Keratinocyte (primary cell): ENCODE measurements at regions not wholly inside any gene's neighbourhood (a gene's known extent, or its start where the extent isn't known, plus 50 kb on each side); places are given as distances from the start of the nearest gene placed in this dataset.

Experiments used
- DNase-seq: peaks from one replicate; pipeline ENCODE4 v3.0.0-alpha.2; 2011; ENCODE audit warnings: low read depth, missing footprints, low spot score
- FAIRE-seq: peaks from 2 replicates; lab custom pipeline; 2011; peaks lifted over from hg19 to GRCh38; lab: Jason Lieb, UNC
- H2AFZ ChIP-seq: 2 replicates; pipeline ENCODE4 v1.6.0; 2012; ENCODE audit warnings: low read length, control low read depth, inconsistent platforms; ENCODE audit not compliant: control insufficient read depth
- H3K27ac ChIP-seq: 2 replicates; pipeline ENCODE4 v1.5.1; 2011; ENCODE audit warnings: low read length; ENCODE audit not compliant: control insufficient read depth, insufficient read depth
- H3K27me3 ChIP-seq: 3 replicates; pipeline ENCODE4 v1.6.0; 2011; ENCODE audit warnings: low read length; ENCODE audit not compliant: control insufficient read depth, insufficient read depth; ENCODE audit errors: extremely low read depth
- H3K36me3 ChIP-seq, 2 experiments: 2 replicates in 1 of 2; 3 replicates in 1 of 2; pipeline ENCODE4 v1.5.1; 2011; ENCODE audit warnings: low read length in 2 of 2, mild to moderate bottlenecking in 1 of 2; ENCODE audit not compliant: control insufficient read depth in 2 of 2, insufficient read depth in 2 of 2; ENCODE audit errors: extremely low read depth in 1 of 2
- H3K4me1 ChIP-seq: 3 replicates; pipeline ENCODE4 v1.5.1; 2011; ENCODE audit warnings: low read length; ENCODE audit not compliant: control insufficient read depth, insufficient read depth; ENCODE audit errors: extremely low read depth
- H3K4me2 ChIP-seq: 3 replicates; pipeline ENCODE4 v1.6.0; 2011; ENCODE audit warnings: low read depth, low read length; ENCODE audit not compliant: control insufficient read depth, insufficient read depth; ENCODE audit errors: extremely low read depth
- H3K4me3 ChIP-seq, 3 experiments: fragments of 200-600 bp in 1 of 3; sonication (generic) in 1 of 3; 2 replicates in 2 of 3; 3 replicates in 1 of 3; pipeline ENCODE4 v1.5.1; 2011 to 2016; ENCODE audit warnings: low read length in 3 of 3, mild to moderate bottlenecking in 3 of 3, control low read depth in 2 of 3, inconsistent platforms in 1 of 3, low read depth in 1 of 3, mixed read lengths in 1 of 3, mixed run types in 1 of 3, moderate library complexity in 1 of 3; ENCODE audit not compliant: control insufficient read depth in 2 of 3, insufficient read depth in 2 of 3; ENCODE audit errors: extremely low read depth in 1 of 3
- H3K79me2 ChIP-seq: 2 replicates; pipeline ENCODE4 v1.6.0; 2012; ENCODE audit warnings: low read length; ENCODE audit not compliant: control insufficient read depth, insufficient read depth
- H3K9ac ChIP-seq: 3 replicates; pipeline ENCODE4 v1.6.0; 2011; ENCODE audit warnings: low read length; ENCODE audit not compliant: control insufficient read depth, insufficient read depth; ENCODE audit errors: extremely low read depth
- H3K9me1 ChIP-seq: 3 replicates; pipeline ENCODE4 v1.6.0; 2011; ENCODE audit warnings: low read length; ENCODE audit not compliant: control insufficient read depth, insufficient read depth; ENCODE audit errors: extremely low read depth
- H3K9me3 ChIP-seq: 2 replicates; pipeline ENCODE4 v1.5.1; 2012; ENCODE audit warnings: low read depth, low read length; ENCODE audit not compliant: control insufficient read depth
- H4K20me1 ChIP-seq: 3 replicates; pipeline ENCODE4 v1.6.0; 2011; ENCODE audit warnings: low read length; ENCODE audit not compliant: control insufficient read depth, insufficient read depth; ENCODE audit errors: extremely low read depth
- EZH2 ChIP-seq: IDR thresholded peaks from one replicate; pipeline ENCODE4 v1.6.1; 2012; ENCODE audit warnings: inconsistent platforms, mild to moderate bottlenecking, low read length, moderate library complexity
- dilution Hi-C: fragments of 300-500 bp; cut with MboI; formaldehyde crosslinking; loops from one replicate; pipeline ENCODE4 v1.7.0; 2020; ENCODE audit warnings: low sequenced_read_pairs; ENCODE audit not compliant: extremely low pct_ligation_motif_present
- TF ChIP-seq, protein P1 (sequence below), 3 experiments: IDR thresholded peaks in 1 of 3; conservative IDR thresholded peaks in 1 of 3; optimal IDR thresholded peaks in 1 of 3; 2 replicates in 2 of 3; 3 replicates in 1 of 3; pipeline versions ENCODE3 to v1.5.1; 2011; ENCODE audit warnings: low read length in 3 of 3, mild to moderate bottlenecking in 3 of 3, moderate library complexity in 2 of 3, control low read depth in 1 of 3, inconsistent platforms in 1 of 3; ENCODE audit not compliant: insufficient read depth in 2 of 3; ENCODE audit errors: extremely low read depth in 1 of 3

DNA sequence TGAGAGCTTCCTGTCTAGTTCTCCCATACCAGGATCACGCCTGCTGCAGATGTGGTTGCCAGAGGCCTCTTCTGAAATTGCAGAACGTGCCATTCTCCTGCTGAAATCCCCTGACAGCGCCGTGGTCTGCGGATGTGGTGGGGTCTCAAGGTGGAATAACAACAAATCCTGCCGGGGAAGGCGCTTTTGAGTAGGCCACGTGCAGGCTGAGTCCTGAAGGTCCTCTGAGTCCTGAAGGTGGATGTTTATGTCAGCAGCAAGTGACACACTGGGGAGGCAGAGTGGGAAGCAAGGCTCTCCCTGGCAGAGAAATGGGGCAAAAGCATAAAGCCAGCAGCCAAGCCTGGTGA, 241.4 kb downstream of the MYCN start:
- Histone ChIP-seq H3K9me3 (no peaks in the 10 kb centered on the region), H3K9ac (no peak overlapping the region), H3K27ac (no peak overlapping the region), H2AFZ (no peak overlapping the region), H3K27me3 (no peaks in the 10 kb centered on the region), H3K9me1 (no peaks in the 10 kb centered on the region), H3K36me3 (no peaks in the 10 kb centered on the region), H3K4me3 (no peak overlapping the region), H3K79me2 (no peaks in the 10 kb centered on the region), H4K20me1 (no peaks in the 10 kb centered on the region), H3K4me2 (no peak overlapping the region), H3K4me1 (no peaks in the 10 kb centered on the region)
- FAIRE-seq: no peak
- dilution Hi-C loops: no loop called here
- TF ChIP-seq, protein P1, sequence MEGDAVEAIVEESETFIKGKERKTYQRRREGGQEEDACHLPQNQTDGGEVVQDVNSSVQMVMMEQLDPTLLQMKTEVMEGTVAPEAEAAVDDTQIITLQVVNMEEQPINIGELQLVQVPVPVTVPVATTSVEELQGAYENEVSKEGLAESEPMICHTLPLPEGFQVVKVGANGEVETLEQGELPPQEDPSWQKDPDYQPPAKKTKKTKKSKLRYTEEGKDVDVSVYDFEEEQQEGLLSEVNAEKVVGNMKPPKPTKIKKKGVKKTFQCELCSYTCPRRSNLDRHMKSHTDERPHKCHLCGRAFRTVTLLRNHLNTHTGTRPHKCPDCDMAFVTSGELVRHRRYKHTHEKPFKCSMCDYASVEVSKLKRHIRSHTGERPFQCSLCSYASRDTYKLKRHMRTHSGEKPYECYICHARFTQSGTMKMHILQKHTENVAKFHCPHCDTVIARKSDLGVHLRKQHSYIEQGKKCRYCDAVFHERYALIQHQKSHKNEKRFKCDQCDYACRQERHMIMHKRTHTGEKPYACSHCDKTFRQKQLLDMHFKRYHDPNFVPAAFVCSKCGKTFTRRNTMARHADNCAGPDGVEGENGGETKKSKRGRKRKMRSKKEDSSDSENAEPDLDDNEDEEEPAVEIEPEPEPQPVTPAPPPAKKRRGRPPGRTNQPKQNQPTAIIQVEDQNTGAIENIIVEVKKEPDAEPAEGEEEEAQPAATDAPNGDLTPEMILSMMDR (optimal IDR thresholded peaks at IDR 0.05 in 1 of 3, IDR thresholded peaks at IDR 0.05 in 1 of 3, conservative IDR thresholded peaks at IDR 0.05 in 1 of 3; ENCODE audit: extremely low read depth in 1 of 3, insufficient read depth in 2 of 3, low read length in 3 of 3): no peak
- no peak for TF ChIP-seq EZH2
- DNase-seq: no peak

DNA sequence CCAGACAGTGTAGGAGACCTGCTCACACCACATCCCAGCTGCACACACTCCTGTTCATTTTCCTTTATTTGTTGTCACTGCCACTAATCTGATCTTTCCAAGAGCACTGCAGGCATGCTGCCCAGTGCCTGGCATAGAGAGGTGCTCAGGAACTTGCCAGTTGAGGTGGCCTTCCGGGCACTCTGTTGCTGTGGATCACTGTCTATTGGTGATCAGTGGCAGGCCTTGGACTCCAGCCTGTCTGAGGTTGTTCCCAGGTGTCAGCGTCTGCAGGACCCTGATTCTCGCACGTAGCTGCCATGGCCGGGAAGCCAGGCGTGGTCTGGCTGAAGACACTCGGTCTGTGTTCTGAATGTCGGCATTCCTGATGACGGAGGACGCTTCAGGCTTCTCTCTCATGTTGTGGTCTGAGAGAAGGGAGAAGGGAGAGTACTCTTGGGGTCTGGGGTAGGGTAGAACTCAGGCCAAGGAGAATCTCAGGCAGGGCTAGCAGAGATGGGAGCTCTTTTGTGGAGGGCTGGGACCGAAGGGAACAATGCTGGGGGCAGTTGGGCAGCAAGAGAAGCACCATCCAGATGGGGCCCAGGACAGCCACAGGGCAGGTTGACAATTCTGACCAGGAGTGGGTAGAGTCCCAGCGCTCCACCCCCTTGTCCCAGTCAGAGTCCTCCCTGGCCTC, 240.9 kb downstream of the MYCN start:
- Histone ChIP-seq H3K4me3 (no peak overlapping the region), H4K20me1 (no peaks in the 10 kb centered on the region), H3K36me3 (no peaks in the 10 kb centered on the region), H3K9me1 (no peaks in the 10 kb centered on the region), H2AFZ (no peak overlapping the region), H3K4me1 (no peaks in the 10 kb centered on the region), H3K9ac (no peak overlapping the region), H3K27me3 (no peaks in the 10 kb centered on the region), H3K9me3 (no peaks in the 10 kb centered on the region), H3K79me2 (no peaks in the 10 kb centered on the region), H3K27ac (no peak overlapping the region), H3K4me2 (no peak overlapping the region)
- dilution Hi-C loops: no loop called here
- DNase-seq (no peak), FAIRE-seq (no peak)
- no peak for TF ChIP-seq EZH2
- TF ChIP-seq, protein P1 (optimal IDR thresholded peaks at IDR 0.05 in 1 of 3, IDR thresholded peaks at IDR 0.05 in 1 of 3, conservative IDR thresholded peaks at IDR 0.05 in 1 of 3; ENCODE audit: extremely low read depth in 1 of 3, insufficient read depth in 2 of 3, low read length in 3 of 3): no peak
